ENCODE measurements at regions not wholly inside any gene's neighbourhood (a gene's known extent, or its start where the extent isn't known, plus 50 kb on each side); places are given as distances from the start of the nearest gene placed in this dataset.
"Not testable (repeated sequence)": the region's sequence is repeated elsewhere in the genome, so short reads cannot be mapped to it uniquely, and the experiment has no call there.

DNA sequence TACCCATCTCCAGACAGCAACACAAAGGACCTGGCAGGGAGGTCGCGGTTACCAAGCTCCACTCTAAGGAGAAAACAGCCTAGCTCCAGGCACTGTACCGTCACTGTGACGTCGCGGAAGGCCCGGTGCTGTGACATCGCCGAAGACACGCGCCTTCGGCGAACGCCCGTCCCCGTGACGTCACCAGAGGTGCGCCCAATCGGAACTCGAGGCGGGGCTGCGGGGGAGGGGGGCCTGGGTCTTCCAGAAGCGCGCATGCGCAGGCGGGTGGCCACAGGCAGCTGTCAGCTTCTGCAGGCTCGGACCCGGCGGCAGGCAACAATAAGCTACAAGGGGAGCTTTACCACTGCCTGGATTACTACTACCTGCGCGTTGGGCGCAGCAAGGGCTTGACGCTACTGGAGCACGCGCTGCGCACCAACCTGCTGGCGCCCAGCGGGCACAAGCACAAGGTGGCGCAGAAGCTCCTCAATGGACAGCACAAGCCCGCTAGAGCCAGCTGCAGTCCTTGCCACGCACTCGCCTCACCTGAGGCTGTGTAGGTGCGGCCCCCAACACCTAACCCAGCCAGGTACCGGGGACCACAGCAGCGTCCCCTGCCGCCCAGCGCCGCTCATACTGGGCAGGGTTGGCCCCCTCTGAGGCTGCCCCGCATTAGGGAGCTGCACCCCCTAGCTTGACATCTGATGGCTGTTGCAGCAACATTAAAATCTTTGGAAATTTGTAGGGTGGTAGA is 208.4 kb downstream of the TPST1 start:
- DNase-seq: peak; percentile 80

DNA sequence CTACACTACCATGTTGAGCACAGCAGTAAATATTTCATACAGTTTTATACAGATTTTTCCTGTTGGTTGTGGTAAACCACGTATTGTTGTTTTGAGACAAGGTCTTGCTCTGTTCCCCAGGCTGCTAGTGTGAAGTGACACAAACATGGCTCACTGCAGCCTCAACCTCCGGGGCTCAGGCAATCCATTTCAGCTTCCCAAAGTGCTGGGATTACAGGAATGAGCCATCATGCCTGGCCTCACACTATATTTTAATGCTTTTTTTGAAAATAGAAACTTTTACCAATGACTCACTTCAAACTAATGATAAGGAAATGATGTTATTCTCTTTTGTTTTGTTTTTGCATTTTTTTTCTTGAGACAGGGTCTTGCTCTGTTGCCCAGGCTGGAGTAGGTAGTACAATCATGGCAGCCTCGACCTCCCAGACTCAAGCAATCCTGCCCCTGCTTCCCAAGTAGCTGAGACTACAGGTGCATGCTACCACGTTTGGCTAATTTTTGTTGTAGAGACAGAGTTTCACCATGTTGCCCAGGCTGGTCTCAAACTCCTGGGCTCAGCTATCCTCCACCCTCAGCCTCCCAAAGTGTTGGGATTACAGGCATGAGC is 210.6 kb downstream of the TPST1 start:
- DNase-seq: no peak

- DNase-seq: no peak
Measured at GRCh38 chr7:66418537-66418936, 210.1 kb upstream of the KCTD7 start.

DNA sequence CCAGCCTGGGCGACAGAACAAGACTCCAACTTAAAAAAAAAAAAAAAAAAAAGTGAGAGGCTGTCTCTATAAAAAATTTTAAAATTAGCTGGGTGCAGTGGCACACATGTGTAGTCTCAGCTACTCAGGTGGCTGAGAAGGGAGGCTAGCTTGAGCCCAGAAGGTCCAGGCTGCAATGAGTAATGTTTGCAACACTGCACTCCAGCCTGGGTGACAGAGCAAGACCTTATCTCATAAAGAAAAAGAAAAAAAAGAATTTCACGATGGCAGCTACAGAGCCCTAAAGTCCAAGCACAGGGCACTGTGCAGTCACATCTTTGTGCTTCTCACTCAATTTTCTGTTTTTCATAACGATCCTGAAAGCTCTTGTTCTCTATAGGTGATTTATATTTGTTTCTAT is 209.5 kb upstream of the KCTD7 start:
- DNase-seq: no peak

DNA sequence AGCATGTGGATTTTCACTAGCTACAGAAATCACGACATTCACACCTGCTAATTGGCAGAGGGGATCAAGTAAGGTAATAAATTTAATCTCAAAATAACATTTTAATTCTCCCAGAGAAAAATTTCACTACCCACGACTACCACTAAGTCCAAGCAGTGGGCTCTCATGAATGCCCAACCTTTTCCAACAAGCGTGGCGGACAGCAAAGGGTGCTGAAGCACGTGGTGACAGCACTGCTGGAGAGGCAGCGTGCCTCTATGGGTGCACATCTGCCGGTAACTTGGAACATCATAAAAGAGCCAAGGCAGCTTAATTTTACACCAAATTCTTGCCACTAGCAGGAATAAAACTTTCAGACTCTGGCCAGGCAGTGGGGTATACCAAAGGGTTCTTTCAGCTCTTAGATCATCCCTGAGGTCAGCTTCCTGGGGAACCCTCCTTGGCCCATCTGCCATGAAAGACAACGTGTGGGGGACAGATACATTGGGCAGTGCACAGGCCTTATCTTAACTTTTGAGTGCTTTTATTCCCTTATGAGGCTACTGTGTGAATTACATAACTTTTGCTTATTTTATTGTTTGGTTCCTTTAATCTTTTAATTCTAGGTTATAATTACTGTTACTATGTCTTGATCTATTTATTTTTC is 206.7 kb upstream of the KCTD7 start:
- no peak for DNase-seq

DNA sequence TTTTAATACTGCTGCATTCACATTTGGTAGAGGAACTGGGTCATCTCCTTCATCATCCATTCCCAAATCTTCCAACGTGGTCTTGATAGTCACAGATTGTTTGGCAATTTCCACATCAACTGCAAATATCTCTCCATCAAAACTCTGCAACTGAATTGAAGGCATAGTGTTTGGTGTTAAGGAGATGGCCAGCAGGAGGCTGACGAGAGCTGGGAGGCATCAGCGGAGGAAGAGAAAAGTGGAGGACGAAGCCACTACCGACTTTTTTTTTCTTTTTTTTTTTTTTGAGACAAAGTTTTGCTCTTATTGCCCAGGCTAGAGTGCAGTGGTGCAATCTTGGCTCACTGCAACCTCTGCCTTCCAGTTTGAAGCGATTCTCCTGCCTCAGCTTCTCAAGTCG is 205.0 kb upstream of the KCTD7 start:
- DNase-seq: no peak

- DNase-seq: no peak
Measured at GRCh38 chr7:66426332-66426731, 202.3 kb upstream of the KCTD7 start.

- DNase-seq: no peak
Measured at GRCh38 chr7:66426996-66427395, 201.7 kb upstream of the KCTD7 start.

DNA sequence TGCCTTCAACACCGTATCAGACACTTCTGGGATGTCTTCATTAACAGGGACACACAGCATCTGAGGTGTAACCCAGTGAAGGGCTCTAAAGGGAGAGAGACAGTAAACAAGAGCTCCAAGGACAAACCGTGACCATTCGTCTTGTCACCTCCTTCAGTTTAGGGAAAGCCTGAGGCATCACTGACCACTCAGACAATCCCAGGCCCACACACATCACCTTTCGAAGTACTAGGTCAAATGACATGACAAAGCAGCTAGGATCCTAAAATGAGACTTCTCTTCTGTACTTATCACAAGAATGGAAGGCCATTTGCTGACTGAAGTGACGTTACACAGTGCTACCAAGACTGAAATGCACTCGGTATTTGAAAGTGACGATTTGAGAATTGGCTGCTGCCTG is 200.7 kb upstream of the KCTD7 start:
- DNase-seq: no peak

DNA sequence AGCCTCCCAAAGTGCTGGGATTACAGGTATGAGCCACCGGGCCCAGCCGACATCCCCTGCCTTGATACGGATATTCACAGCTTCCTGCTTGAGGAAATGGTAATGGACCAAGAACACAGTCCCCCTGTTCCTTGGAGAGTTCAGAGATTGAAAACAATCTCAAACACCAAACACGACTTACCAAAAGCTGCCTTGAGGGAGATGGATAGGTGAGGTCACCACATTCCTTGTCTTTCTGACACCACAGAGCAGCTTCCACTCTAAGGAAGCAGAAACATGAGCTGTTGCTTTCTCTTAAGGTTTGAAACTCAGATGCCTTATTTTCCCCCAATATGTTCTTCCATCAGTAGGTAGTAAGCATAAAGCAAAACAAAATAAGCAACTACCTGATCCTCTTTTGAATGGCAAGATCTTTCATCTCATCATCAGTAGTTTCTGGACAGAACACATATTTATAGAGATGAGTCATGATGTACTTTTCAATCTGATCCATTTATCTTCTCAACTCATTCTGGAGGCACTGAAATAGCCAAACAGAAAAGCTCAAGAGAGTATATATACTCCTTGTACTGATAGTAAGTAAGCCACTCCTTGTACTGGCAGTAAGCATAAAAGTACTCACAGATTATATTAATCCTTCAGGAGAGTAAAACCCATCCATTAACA is 199.1 kb upstream of the KCTD7 start:
- no peak for DNase-seq

- DNase-seq: no peak
Measured at GRCh38 chr7:66430164-66430545, 198.5 kb upstream of the KCTD7 start.

DNA sequence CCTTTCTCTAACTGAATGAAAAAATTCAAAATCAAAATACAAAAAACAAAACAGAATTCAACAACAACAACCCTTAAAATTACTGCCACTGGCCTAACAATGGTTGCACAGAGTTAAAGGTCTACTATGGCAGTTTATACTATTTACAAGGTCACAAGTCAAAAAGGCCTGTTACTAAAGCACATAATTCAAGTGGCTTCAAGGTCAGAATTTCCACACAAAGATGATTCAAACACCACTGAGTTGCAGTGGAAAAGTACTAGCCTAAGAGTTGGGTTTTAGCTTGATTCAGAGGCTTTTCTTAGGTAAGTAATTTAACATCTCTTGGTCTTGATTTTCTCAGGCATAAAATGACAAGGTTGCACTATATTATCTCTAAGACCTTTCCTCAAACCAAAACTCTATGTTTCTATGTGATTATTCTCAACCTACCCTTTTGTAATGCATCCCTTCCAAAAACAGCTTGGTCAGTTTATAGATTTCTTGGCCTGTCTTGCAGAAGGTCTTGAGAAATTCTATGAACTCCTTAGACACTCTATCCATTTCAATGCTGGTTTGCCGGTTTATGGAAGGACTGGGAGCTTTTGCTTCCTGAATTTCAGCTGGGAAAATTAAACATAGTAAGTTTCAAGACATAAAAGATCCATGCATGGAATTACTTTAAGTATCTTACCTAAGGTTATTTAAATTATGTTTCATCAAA is 189.8 kb upstream of the KCTD7 start:
- DNase-seq: not testable (repeated sequence)

DNA sequence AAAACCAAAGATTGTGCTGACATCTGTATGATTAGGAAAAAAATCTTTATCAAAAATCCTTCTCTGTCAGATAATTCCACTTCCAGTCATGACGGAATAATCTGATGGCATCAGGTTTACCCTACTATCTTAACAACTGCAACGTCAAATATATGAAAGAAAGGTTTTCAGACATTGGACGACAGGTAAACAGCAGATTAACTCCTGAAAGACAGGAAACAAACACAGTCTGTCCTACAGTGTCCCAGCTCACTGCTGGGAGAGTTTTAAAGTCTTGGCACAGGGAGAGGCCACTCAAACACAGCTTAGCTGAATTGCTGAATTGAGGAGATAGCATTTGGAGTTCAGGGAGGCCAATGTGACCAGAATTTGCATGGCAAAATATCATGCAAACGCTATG is 186.3 kb upstream of the KCTD7 start:
- no peak for DNase-seq

DNA sequence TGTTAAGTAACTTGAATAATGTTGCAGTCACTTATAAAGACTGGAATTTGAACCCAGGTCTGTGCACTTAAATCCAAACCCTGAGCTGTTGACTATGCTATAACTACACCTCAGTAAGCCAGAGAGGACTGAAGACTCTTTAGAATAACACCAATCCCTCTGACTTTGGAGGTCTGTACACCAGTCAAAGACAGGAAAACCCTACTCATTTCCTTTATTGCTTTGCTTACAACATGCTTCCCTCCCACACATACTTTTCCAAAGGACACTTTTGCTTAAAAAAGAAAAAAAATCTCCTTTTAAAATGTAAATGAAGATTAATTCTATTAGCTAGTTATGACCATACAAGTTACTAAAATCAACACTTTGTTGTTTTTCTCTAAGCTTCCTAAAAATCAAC is 184.7 kb upstream of the KCTD7 start:
- peak; percentile 40 for DNase-seq

DNA sequence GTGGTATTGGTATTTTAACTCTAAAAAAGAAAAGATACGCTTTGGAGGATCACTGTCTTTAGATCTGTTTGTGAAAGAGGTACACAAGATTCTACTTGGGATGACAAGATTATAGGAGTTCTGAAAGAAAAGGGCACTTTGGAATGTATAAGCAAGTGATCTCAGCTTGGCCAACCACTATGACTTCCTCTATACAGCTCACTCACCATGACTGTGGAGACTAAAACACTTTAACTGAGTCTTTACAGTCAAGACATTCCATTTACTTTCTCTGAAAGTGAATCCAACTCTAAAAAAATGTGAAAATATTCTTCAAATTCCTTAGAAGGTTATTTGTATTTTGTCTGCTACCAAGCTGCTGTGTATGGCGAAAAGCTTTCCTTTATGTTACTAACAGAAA is 181.7 kb upstream of the KCTD7 start:
- DNase-seq: peak; percentile 10

DNA sequence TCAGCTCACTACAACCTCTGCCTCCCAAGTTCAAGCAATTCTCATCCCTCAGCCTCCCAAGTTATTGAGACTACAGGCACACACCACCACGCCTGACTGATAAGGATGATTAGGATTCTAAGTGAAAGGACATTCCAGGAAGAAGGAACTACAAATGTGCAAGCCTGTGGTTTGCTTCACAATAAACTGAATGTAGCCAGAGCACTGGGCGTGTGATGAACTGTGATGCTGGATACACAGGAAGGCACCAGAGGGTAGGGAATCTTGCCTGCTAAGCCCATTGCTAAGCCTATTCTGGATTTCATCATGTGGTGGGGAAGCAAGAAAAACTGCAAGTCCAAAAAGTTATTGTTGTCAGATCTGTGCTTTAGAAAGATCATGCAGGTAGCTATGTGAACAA is 177.9 kb upstream of the KCTD7 start:
- DNase-seq: not testable (repeated sequence)

- DNase-seq: not testable (repeated sequence)
Measured at GRCh38 chr7:66451713-66452112, 177.0 kb upstream of the KCTD7 start.

DNA sequence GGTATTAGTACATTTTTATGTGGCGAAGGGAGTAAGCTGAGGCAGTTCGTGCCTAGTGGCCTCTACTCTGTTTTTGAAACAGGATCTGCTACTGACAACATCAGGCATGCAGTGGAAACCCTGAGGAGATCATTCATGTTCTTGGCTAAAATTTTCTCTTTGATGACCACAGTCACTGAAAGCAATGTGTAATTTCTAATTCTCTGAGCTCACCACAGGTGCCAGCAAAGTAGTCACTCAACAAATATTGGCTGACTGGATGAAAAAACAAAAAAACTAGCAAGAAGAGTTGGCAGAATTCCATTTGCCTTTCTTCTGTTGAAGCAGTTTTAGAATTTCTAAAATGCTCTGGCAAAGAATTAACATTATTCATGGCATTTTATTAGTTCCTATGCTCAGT is 176.5 kb upstream of the KCTD7 start:
- DNase-seq: no peak

- DNase-seq: no peak
Measured at GRCh38 chr7:66453340-66453739, 175.3 kb upstream of the KCTD7 start.

DNA sequence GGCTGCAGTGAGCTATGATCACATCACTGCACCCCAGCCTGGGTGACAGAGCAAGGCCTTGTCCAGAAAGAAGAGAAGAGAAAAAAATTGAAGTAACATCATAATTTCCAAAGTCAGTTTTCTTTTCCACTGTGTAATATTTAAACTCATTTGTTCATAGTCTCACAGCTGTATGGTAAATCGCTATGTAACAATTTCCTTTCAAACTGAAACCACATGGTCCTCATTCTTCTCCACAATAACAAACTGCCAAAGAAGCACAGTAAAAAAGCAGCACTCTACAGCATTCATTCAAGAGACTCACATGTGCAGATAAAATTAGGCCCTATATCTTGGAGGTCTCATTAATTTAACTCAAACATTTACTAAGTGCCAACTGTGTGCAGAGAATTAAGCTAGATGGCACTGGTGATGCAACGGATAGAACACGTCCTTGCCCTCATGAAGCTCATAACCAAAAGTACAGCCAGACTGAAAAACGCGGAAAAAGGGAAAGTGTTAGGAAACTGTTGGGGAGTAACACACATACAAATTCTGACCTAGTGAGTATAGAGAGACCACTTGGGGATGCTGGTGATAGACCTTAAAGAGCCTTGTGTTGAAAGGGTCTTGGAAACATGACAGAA is 174.0 kb upstream of the KCTD7 start:
- no peak for DNase-seq

DNA sequence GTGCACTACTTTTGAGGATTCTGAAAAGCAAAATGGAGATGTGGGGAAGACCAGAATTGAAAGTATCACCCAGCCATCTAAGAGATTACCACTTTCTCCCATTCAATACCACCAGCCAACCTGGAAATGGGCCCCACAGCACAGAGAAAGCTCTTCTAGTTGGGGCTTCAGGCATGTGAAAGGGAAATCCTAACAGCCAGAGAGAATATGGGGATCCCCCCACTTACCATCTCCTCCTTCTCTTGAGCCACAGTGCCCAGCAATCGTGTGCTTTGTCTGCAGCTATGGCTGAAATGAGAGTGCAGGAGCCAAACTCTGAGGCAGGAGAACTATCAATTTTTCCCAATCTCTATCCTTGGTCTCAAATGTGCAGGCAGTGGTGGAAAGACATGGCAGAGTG is 173.2 kb upstream of the KCTD7 start:
- not testable (repeated sequence) for DNase-seq

GRCh38 chr7:66456431-66456830 is 172.2 kb upstream of the KCTD7 start:
- not testable (repeated sequence) for DNase-seq

DNA sequence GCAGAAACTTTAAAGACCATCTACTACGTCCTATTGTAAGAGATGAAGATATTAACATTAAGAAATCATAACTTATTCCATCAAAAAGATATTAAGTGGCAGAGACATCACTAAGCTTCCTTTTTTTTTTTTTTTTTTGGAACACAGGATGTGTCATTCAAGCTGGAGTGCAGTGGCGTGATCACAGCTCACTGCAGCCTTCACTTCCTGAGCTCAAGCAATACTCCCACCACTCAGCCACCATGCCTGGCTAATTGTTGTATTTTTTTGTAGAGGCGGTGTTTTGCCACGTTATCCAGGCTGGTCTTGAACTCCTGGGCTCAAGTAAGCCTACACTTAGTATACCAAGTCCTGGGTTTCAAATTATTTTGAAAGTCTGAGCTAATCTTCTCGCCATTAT is 169.7 kb upstream of the KCTD7 start:
- DNase-seq: peak; percentile 50
